Head of caudate nucleus (tissue), 42 donors: ENCODE measurements at regions not wholly inside any gene's neighbourhood (a gene's known extent, or its start where the extent isn't known, plus 50 kb on each side); places are given as distances from the start of the nearest gene placed in this dataset.
A peak's percentile ranks its signal among the peaks of the same experiment; 100 is the strongest.
"Not testable (repeated sequence)": the region's sequence is repeated elsewhere in the genome, so short reads cannot be mapped to it uniquely, and the experiment has no call there.

Experiments
- DNase-seq, 42 donors: peaks; one replicate each; pipeline versions ENCODE4 v3.0.0 to v3.0.0-alpha.2; 2020 to 2021; ENCODE audit warnings: mixed read lengths in 7 of 42
- intact Hi-C: fragments of 100-400 bp; cut with DNase I; formaldehyde crosslinking; loops from one replicate; pipeline ENCODE4 v1.15.0; 2022

DNA sequence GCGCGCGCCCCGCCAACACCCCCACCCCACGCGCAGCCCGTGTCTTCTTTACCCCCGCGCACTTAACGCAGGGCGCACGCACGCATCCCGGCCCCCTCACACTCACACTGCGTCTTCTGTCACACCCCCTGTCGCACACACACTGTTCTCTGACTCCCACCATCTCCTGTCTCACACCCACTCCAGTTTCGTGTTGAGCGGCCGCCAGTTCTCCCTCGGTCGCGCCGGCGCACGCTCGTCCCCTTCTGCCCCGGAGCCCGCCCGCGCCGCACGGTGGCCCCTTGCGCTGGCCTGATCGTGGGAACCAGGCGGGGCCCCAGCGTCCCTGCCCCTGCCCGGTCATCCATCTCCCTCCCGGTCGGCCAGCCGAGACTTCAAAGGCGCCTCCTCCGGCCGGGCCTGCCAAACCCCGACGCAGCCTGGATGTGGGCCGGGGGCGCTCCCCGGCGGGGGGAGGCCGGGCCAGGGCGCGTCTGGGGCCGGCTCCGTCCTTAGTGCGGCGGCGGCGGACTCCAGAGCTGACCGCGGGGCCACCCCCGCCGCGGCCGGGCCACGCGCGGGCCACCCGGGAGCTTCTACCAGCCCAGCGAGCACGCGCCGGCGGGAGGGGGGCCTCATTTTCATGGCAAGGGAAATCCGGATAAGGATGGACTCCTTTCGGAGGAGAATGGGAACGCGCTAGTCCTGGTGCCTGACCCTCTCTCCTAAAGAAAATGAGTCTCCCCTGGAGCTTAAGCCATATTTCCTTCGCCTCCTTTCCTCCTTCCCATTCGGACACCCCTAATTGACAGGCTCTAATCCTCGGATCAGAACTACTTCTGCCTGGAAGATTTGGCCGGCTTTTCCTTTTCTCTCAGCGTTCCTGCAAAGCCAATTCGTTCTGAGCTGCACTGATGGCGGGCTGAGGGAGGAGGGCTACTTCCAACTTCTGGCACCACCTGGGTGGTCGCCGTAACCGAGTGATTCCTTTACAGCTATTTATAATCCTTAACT lies 82.0 kb upstream of the HMGA2 start:
- intact Hi-C loops: no loop called here
- DNase-seq: peak in 41 of 42 donors; percentile 11 to 83 (median 48)

- intact Hi-C loops: not testable (repeated sequence)
Measured at GRCh38 chr12:65744236-65744840, 79.9 kb upstream of the HMGA2 start.

DNA sequence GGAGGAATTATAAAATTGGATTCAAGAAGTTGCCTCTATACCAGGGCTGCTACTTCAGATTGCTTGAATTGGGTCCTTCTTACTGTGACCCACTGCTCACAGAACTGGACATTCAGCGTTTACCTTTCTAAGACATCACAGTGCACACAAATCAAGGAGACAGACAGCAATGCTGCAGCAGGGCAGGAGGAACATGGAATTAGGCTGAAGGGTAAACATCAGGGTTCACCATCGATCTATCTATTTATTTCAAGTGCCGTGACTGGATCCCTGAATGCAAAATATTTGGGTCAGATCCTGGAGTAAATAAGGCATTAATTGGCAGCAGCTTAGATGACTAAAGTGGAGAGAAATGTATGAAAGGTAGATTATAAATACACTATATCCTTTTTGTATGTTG lies 76.9 kb upstream of the HMGA2 start:
- no peak for DNase-seq
- intact Hi-C loops: no loop called here

More at GRCh38 chr12:65744236-65744840, 79.9 kb upstream of the HMGA2 start:
- DNase-seq: not testable (repeated sequence)

DNA sequence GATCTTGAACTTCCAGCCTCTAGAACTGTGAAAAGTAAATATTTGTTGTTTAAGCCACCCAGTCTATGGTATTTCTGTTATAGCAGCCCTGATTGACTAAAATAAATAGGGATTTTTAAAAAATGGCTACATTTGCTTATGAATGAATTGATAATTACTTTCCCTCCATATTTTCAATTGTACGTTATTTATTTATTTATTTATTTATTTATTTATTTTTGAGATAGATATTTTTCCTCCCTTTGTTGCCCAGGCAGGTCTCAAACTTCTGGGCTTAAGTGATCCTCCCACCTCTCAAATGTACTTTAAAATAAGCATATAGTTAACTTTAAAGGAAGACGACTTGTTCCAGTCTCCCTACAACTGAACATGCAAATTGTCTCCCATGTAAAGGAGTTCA lies 76.0 kb upstream of the HMGA2 start:
- intact Hi-C loops: no loop called here
- no peak for DNase-seq

DNA sequence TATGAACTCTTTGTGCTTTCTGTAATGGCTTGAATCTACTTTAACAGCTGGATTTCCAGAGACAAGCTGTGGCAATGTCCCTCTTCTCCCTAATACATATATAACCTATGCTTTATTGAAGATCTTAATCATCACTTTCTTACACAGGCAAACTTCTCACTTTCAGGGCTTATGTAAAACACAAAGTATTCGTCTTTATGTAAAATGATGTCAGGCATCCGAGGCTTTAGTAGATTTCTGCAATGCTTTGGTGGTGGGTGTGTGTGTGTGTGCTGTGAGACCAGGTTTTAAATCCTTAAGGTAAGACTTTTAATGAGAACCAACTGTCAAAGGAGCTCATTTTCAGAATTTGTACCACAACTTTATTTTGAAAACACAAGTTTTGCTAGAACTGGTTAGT lies 70.0 kb upstream of the HMGA2 start:
- intact Hi-C loops: no loop called here

DNA sequence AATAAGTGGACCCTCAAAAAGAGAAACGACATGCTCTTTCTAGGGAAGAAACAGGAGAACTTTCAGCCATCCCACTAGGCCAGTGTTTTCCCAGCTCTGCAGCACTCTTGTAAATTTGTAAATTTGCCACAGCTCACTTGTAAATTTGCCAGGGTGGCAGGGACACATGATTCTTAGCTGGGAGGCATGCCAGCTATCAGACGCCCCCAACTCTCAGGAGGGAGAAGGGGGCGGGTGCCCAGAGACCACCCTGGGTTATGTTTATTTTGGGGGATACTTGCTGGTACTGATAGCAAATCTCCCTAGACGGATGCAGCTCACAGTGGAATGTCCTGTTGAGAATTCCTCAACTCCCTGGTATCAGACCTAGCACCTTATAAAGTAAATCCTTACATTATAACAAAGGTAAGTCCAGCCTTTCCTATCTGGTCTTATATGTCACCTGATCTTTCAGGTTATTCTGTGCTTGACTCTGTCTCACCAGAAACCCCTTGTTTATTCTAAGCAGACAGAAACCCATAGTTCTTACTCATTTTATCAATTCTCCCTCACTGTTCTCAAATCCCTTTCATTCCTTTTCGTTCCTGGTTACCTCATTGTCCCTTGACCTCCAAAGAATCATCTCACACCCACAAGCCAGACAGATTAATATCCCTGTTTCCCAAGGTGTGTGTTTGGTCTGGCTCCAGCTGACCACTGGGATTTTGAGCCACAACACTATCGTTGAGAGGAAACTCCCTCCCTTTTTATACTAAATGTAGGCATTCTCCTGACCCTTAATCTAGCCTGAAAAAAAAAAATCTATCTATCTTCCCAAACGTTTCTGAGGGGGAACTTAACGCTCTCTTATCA lies 69.3 kb upstream of the HMGA2 start:
- intact Hi-C loops: no loop called here
- no peak for DNase-seq

More for the DNA sequence above, 70.0 kb upstream of the HMGA2 start:
- no peak for DNase-seq

DNA sequence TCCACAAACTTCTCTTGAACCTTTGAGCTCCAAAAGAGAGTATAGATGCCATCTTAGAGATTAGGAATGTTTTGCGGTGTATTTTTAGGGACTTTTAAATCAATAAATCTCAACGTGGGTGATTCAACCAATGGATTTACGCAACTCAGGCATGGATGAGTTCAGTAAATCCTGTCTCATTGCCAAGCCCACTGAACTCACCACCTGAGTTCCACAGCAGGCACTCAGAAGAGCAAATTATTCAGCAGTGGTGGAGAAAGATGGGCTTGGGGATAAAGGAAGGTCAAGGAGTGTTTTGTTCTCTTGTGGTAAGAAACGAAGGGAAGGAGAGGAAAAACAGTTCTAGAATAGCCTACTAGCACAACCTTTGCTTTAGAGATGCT lies 68.7 kb upstream of the HMGA2 start:
- no peak for DNase-seq
- intact Hi-C loops: no loop called here

DNA sequence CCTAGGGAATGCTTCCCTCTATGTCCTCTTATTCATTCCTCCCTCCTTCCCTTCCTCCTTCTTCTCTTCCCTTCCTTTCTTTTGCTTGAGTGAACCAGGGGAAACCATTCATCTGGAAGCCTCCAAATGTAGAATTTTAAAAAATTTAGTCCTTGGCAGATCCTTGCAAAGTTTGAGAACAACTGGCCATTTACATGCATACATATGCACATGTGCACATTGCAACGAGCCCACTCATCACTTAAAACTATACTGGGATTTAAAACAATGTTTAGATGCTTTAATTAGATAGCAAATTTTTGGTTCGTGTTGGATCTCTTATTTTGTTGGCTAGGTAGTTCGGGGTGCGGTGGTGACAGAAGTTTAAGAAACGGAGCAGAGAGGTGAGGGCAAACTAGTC lies 68.0 kb upstream of the HMGA2 start:
- no peak for DNase-seq
- intact Hi-C loops: no loop called here

DNA sequence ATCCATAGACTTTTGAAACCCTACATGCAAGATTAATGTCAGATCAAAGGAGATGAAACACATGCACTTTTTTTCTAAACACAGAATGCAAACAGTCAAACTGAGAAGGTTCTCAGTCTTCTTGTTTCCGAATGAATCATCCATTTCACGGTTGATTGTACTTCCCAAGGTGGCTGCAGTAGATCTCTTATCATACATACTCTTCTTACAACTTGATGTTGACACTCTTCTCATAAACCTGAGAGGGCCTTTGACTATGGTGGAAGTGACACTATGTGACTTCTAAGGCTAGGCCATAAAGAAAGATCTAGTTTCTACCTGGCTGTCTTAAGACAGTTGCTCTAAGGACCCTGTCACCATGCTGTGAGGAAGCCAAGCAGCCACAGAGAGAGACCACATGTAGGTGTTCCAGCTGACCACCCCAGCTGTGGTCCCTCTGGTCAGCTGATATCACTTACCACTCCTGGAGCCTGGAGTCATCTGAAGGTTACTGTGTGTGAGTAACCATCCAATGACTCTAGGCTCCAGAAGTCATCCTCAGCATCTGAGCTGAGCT lies 67.2 kb upstream of the HMGA2 start:
- intact Hi-C loops: no loop called here
- DNase-seq: no peak

- intact Hi-C loops: no loop called here
- DNase-seq: no peak
Measured at GRCh38 chr12:65758401-65758800, 65.9 kb upstream of the HMGA2 start.

DNA sequence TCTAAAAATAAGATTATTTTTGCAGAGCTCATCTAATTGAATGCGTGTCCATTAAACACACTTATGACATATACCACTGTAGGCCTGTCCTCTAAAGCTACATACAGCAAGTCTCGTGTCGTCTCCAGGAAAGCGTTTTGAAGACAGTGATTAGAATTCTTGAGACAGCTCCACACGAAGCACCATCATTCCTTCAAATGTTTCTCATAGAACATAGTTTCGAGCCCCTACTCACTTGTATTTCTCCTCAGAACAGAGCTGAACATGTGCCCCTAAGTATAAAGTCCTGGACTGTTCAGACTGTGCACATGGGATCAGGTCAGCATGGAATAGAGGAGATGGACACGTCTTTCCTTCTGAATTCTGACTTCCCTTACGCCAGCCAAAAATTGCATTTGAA lies 64.5 kb upstream of the HMGA2 start:
- DNase-seq: no peak
- intact Hi-C loops: no loop called here

- DNase-seq: no peak
- intact Hi-C loops: no loop called here
Measured at GRCh38 chr12:65761301-65761700, 63.0 kb upstream of the HMGA2 start.

GRCh38 chr12:65764325-65764724 lies 60.0 kb upstream of the HMGA2 start:
- intact Hi-C loops: no loop called here
- no peak for DNase-seq

DNA sequence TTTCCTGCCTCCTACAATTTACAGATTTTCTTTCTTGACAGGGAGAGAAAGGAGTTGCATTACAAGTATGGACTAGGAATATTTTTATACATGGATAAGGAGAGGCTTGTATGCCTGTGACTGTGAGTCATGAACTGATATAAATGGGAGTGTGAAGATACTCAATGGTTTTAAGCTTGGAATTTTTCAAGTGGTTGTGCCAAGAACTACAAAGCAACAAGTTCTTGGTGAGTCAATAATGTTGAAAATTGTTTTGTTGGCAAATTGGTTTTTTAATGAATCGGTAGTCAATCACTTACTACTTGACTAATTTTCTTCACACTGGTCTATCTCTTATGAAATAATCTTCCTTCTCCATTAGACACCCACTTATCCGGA lies 58.9 kb upstream of the HMGA2 start:
- intact Hi-C loops: no loop called here

DNA sequence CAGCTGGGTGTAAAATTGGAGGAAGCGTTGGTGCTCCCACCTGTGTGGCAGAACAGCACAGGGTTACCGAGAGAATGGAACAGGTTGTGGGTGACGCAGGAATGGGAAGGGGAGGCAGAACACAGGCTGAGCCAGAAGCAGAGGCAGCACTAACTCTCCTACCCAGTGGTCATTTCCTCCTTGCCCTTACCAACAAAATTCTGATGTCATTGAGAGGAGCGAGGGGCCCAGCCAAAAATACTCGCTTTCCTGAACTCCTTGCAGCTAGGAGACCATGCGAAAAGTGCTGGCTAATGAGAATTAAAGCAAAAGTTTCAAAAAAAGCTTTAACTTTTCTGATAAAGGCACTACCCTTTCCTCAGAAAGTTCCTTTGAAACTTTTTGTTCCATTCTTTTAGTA lies 54.4 kb upstream of the HMGA2 start:
- intact Hi-C loops: no loop called here
- DNase-seq: no peak

More for the DNA sequence above, 58.9 kb upstream of the HMGA2 start:
- no peak for DNase-seq
